ENCODE measurements at regions not wholly inside any gene's neighbourhood (a gene's known extent, or its start where the extent isn't known, plus 50 kb on each side); places are given as distances from the start of the nearest gene placed in this dataset.

DNA sequence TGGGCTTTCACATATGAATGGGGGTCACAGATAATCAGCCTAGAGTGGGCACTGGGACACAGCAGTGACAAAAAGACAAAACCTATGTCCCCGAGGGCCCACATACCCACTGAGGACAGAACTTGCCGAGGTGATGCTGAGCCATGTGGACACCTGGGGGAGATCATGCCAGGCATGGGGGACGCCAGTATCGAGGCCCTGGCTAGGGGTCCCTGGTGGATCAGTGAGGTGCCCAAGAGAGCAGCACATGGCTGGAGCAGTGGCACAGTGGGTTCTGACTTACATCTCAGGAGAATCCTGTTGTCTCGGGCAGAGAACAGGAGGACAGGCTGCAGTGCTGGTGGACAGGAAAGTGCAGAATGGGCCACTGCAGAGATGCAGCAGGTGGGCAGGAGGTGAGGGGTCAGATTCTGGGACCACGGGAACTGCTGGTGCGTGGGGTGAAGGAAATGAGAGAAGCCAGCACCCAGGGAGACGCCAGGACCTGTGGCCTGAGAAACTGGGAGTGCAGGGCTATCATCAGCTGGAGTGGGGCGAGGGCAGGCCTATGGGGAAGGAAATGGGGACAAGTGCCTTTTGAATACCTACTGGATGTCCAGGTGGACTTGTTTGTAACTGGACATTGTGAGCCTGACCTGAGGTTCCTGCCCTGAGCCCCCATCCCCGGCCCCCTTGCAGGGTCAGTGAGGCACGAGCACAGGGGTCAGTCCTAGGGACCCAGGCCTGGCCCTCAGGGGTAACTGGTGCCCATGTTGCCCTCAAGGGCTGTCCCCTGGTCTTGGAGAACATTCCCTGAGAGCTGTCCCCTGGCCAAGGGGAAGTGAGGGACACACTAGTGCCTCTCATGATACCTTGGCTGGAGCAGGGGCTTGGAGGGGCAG is 91.2 kb upstream of the RET start:
- Histone ChIP-seq H3K36me3 (no peaks in the 10 kb centered on the region), H3K4me1 (no peaks in the 10 kb centered on the region), H3K27me3 (no peaks in the 10 kb centered on the region), H3K27ac (no peak overlapping the region), H3K9me3 (no peaks in the 10 kb centered on the region), H3K4me3 (no peak overlapping the region)
- intact Hi-C loops (cut with DNase I; ENCODE audit: low total_unique reads) (no loop called here), in situ Hi-C loops (cut with MboI; ENCODE audit: low sequenced_read_pairs in 4 of 4) (no loop called here)
- no peak for DNase-seq
- TF ChIP-seq, protein P1, sequence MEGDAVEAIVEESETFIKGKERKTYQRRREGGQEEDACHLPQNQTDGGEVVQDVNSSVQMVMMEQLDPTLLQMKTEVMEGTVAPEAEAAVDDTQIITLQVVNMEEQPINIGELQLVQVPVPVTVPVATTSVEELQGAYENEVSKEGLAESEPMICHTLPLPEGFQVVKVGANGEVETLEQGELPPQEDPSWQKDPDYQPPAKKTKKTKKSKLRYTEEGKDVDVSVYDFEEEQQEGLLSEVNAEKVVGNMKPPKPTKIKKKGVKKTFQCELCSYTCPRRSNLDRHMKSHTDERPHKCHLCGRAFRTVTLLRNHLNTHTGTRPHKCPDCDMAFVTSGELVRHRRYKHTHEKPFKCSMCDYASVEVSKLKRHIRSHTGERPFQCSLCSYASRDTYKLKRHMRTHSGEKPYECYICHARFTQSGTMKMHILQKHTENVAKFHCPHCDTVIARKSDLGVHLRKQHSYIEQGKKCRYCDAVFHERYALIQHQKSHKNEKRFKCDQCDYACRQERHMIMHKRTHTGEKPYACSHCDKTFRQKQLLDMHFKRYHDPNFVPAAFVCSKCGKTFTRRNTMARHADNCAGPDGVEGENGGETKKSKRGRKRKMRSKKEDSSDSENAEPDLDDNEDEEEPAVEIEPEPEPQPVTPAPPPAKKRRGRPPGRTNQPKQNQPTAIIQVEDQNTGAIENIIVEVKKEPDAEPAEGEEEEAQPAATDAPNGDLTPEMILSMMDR (IDR thresholded peaks at IDR 0.05 in 4 of 5, conservative IDR thresholded peaks at IDR 0.05 in 1 of 5), result no peak
- TF ChIP-seq POLR2A (IDR thresholded peaks at IDR 0.05), result no peak
- ATAC-seq, result no peak

DNA sequence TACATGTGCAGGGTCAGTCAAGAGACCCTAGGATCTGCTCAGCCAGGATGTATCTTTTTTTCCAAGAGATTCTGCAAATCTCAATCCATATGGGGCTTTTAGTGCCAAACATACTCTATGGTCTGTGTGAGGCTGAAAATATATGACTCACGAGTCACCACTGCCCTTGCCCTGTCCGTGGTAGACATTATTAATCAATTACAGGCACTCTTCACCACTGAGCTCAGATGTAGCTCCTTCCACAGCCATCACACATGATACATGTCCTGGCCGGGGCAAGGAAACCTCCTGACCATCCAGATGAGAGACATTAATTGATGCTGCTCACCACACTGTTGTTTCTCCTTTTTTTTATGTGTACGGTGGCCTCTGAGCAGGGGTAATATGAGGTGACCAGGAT is 90.2 kb upstream of the RET start:
- TF ChIP-seq, protein P1 (IDR thresholded peaks at IDR 0.05 in 4 of 5, conservative IDR thresholded peaks at IDR 0.05 in 1 of 5), result no peak
- no peak for TF ChIP-seq POLR2A (IDR thresholded peaks at IDR 0.05)
- Histone ChIP-seq H3K27ac (no peak overlapping the region), H3K4me1 (no peaks in the 10 kb centered on the region), H3K4me3 (no peak overlapping the region), H3K36me3 (no peaks in the 10 kb centered on the region), H3K27me3 (no peaks in the 10 kb centered on the region), H3K9me3 (no peaks in the 10 kb centered on the region)
- in situ Hi-C loops (cut with MboI; ENCODE audit: low sequenced_read_pairs in 4 of 4), result no loop called here
- DNase-seq, result no peak
- intact Hi-C loops (cut with DNase I; ENCODE audit: low total_unique reads), result no loop called here
- no peak for ATAC-seq

DNA sequence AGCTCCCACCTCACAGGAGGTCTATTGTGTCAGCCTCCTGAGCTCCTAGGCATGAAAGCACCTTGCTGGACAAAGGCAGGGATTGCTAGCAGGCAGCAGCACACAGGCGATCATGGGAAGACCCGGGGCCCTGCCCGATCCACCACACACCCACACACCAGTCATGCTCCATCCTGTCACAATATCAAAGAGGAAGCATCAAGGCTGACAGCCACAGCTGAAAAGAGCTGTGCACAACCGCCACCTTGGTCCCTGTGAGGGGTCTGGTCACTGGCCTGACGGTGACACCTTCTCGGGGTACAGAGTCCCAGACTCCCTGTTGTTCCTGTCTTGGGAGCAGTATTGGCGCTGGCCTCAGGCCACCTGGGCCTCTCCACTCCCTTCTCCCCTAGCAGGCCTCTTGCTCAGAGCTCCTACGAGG is 89.7 kb upstream of the RET start:
- TF ChIP-seq, protein P1 (IDR thresholded peaks at IDR 0.05 in 4 of 5, conservative IDR thresholded peaks at IDR 0.05 in 1 of 5), result no peak
- TF ChIP-seq POLR2A (IDR thresholded peaks at IDR 0.05), result no peak
- no peak for ATAC-seq
- in situ Hi-C loops (cut with MboI; ENCODE audit: low sequenced_read_pairs in 4 of 4) (no loop called here), intact Hi-C loops (cut with DNase I; ENCODE audit: low total_unique reads) (no loop called here)
- no peaks in the 10 kb centered on the region for H3K9me3 ChIP-seq
- DNase-seq, result no peak
- H3K27ac ChIP-seq, result no peak overlapping the region
- H3K27me3 ChIP-seq, result no peaks in the 10 kb centered on the region
- H3K36me3 ChIP-seq, result no peaks in the 10 kb centered on the region
- no peak overlapping the region for H3K4me3 ChIP-seq
- H3K4me1 ChIP-seq, result no peaks in the 10 kb centered on the region

DNA sequence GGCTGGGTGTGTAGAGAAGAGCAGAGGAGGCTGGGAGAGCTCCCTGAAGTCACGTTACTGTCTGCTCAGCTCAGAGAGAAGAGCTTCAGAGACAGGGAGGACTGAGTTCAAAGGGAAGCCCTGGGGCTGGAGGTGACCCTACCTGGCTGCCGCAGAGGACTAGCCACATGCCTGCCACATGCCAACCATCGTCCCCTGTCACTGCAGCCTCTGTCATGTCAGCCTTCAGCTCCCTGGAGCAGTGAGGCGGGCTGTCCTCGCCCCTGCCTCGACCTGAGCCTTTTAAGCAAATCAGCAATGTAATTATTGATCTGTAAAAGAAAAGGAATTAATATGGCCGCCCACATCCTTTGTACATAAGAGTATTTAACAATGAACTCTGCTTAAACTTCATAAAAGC is 89.3 kb upstream of the RET start:
- Histone ChIP-seq H3K27me3 (no peaks in the 10 kb centered on the region), H3K36me3 (no peaks in the 10 kb centered on the region), H3K4me3 (no peak overlapping the region), H3K9me3 (no peaks in the 10 kb centered on the region), H3K4me1 (no peaks in the 10 kb centered on the region), H3K27ac (no peak overlapping the region)
- TF ChIP-seq POLR2A (IDR thresholded peaks at IDR 0.05), result no peak
- TF ChIP-seq, protein P1 (IDR thresholded peaks at IDR 0.05 in 4 of 5, conservative IDR thresholded peaks at IDR 0.05 in 1 of 5), result no peak
- no peak for ATAC-seq
- intact Hi-C loops (cut with DNase I; ENCODE audit: low total_unique reads) (no loop called here), in situ Hi-C loops (cut with MboI; ENCODE audit: low sequenced_read_pairs in 4 of 4) (no loop called here)
- no peak for DNase-seq
